ENCODE measurements at regions not wholly inside any gene's neighbourhood (a gene's known extent, or its start where the extent isn't known, plus 50 kb on each side); places are given as distances from the start of the nearest gene placed in this dataset.

GRCh38 chr5:144950996-144951395 lies 780.3 kb downstream of the KCTD16 start:
- TF ChIP-seq MAZ (IDR thresholded peaks at IDR 0.05; ENCODE audit: borderline replicate concordance, low read depth, low read length) (no peak), CTCF (conservative IDR thresholded peaks at IDR 0.05; ENCODE audit: low read depth, low read length) (no peak), NFE2L2 (IDR thresholded peaks at IDR 0.05; ENCODE audit: low read depth, low read length) (no peak), POLR2A (IDR thresholded peaks at IDR 0.05; ENCODE audit: low read depth, low read length) (no peak), RAD21 (IDR thresholded peaks at IDR 0.05; ENCODE audit: low read length) (no peak), RFX5 (IDR thresholded peaks at IDR 0.05; ENCODE audit: low read depth, low read length) (no peak), CHD1 (IDR thresholded peaks at IDR 0.05; ENCODE audit: low read depth, low read length) (no peak), SMC3 (IDR thresholded peaks at IDR 0.05; ENCODE audit: low read depth, low read length) (no peak), MXI1 (IDR thresholded peaks at IDR 0.05; ENCODE audit: borderline replicate concordance, low read depth, low read length) (no peak), USF2 (IDR thresholded peaks at IDR 0.05; ENCODE audit: low read depth, low read length) (no peak), BHLHE40 (IDR thresholded peaks at IDR 0.05; ENCODE audit: low read depth, low read length) (no peak)
- TF ChIP-seq, protein P1, sequence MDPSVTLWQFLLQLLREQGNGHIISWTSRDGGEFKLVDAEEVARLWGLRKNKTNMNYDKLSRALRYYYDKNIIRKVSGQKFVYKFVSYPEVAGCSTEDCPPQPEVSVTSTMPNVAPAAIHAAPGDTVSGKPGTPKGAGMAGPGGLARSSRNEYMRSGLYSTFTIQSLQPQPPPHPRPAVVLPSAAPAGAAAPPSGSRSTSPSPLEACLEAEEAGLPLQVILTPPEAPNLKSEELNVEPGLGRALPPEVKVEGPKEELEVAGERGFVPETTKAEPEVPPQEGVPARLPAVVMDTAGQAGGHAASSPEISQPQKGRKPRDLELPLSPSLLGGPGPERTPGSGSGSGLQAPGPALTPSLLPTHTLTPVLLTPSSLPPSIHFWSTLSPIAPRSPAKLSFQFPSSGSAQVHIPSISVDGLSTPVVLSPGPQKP (IDR thresholded peaks at IDR 0.05; ENCODE audit: borderline replicate concordance, low read depth, low read length): no peak

Data from IMR-90 (cell line).